ENCODE measurements at regions not wholly inside any gene's neighbourhood (a gene's known extent, or its start where the extent isn't known, plus 50 kb on each side); places are given as distances from the start of the nearest gene placed in this dataset.

GRCh38 chr3:86427343-86427742 lies 563.6 kb downstream of the VGLL3 start:
- no peak overlapping the region for H3K4ac ChIP-seq (ENCODE audit: low read depth, low read length)

GRCh38 chr3:86420990-86421739 lies 569.8 kb downstream of the VGLL3 start:
- Histone ChIP-seq H3K79me2 (ENCODE audit: control insufficient read depth, insufficient read depth, low read length, poor library complexity) (no peaks in the 10 kb centered on the region), H3K27me3 (ENCODE audit: insufficient read depth, low read length) (no peaks in the 10 kb centered on the region), H3K27ac (ENCODE audit: low read depth, low read length) (no peak overlapping the region), H3K18ac (ENCODE audit: low read length) (no peak overlapping the region), H3K4me3 (ENCODE audit: low read depth, low read length) (no peak overlapping the region), H3K79me1 (ENCODE audit: low read length) (no peaks in the 10 kb centered on the region), H3K14ac (ENCODE audit: low read length) (no peak overlapping the region), H3K4ac (ENCODE audit: low read depth, low read length) (no peak overlapping the region), H2AFZ (ENCODE audit: insufficient read depth, low read length, poor library complexity) (no peak overlapping the region), H4K12ac (ENCODE audit: low read depth, low read length) (no peak overlapping the region), H4K8ac (ENCODE audit: low read depth, low read length) (no peak overlapping the region), H2BK120ac (ENCODE audit: insufficient read depth, low read length, poor library complexity) (no peak overlapping the region), H3K4me2 (ENCODE audit: low read length) (no peak overlapping the region), H3K23ac (ENCODE audit: low read length) (no peak overlapping the region), H3K9ac (ENCODE audit: low read length) (no peak overlapping the region), H2BK5ac (ENCODE audit: low read depth, low read length, poor library complexity) (no peak overlapping the region), H2BK12ac (ENCODE audit: low read length) (no peak overlapping the region), H4K91ac (ENCODE audit: low read depth, low read length) (no peak overlapping the region), H3K4me1 (ENCODE audit: control insufficient read depth in 1 of 2, insufficient read depth in 2 of 2, low read length in 2 of 2) (peaks cover 0 to 8% of the 10 kb centered on the region in 2 experiments), H3K9me3 (ENCODE audit: insufficient read depth, low read depth, low read length) (peaks cover 2% of the 10 kb centered on the region), H2AK5ac (ENCODE audit: low read length) (no peak overlapping the region), H3K36me3 (ENCODE audit: control insufficient read depth in 1 of 2, insufficient read depth in 2 of 2, low read length in 2 of 2) (no peaks in the 10 kb centered on the region)
- no peak for DNase-seq
- no CpG with 5 or more reads among the region's 24 CpGs for WGBS (ENCODE audit: extremely low coverage, insufficient coverage, insufficient read length)

More at GRCh38 chr3:86427343-86427742, 563.6 kb downstream of the VGLL3 start:
- Histone ChIP-seq H2BK5ac (ENCODE audit: low read depth, low read length, poor library complexity) (no peak overlapping the region), H3K27ac (ENCODE audit: low read depth, low read length) (no peak overlapping the region), H4K12ac (ENCODE audit: low read depth, low read length) (no peak overlapping the region), H3K79me1 (ENCODE audit: low read length) (no peaks in the 10 kb centered on the region), H3K9ac (ENCODE audit: low read length) (no peak overlapping the region), H2AFZ (ENCODE audit: insufficient read depth, low read length, poor library complexity) (no peak overlapping the region), H3K4me2 (ENCODE audit: low read length) (no peak overlapping the region), H3K14ac (ENCODE audit: low read length) (no peak overlapping the region), H3K18ac (ENCODE audit: low read length) (no peak overlapping the region), H3K27me3 (ENCODE audit: insufficient read depth, low read length) (no peaks in the 10 kb centered on the region), H2BK120ac (ENCODE audit: insufficient read depth, low read length, poor library complexity) (no peak overlapping the region), H3K79me2 (ENCODE audit: control insufficient read depth, insufficient read depth, low read length, poor library complexity) (no peaks in the 10 kb centered on the region), H3K4me1 (ENCODE audit: control insufficient read depth in 1 of 2, insufficient read depth in 2 of 2, low read length in 2 of 2) (no peaks in the 10 kb centered on the region), H2BK12ac (ENCODE audit: low read length) (no peak overlapping the region), H3K23ac (ENCODE audit: low read length) (no peak overlapping the region), H3K36me3 (ENCODE audit: control insufficient read depth in 1 of 2, insufficient read depth in 2 of 2, low read length in 2 of 2) (no peaks in the 10 kb centered on the region), H4K8ac (ENCODE audit: low read depth, low read length) (no peak overlapping the region), H3K4me3 (ENCODE audit: low read depth, low read length) (no peak overlapping the region), H2AK5ac (ENCODE audit: low read length) (no peak overlapping the region), H3K9me3 (ENCODE audit: insufficient read depth, low read depth, low read length) (no peaks in the 10 kb centered on the region), H4K91ac (ENCODE audit: low read depth, low read length) (no peak overlapping the region)
- whole genome bisulfite sequencing (ENCODE audit: extremely low coverage, insufficient coverage, insufficient read length), result no CpG with 5 or more reads among the region's 2 CpGs
- DNase-seq, result no peak

- H3K4me3 ChIP-seq (ENCODE audit: low read depth, low read length), result no peak overlapping the region
- H3K79me1 ChIP-seq (ENCODE audit: low read length), result peaks cover 2% of the 10 kb centered on the region
- peak overlapping the region; percentile 61 for H3K27ac ChIP-seq (ENCODE audit: low read depth, low read length)
- H2BK120ac ChIP-seq (ENCODE audit: insufficient read depth, low read length, poor library complexity), result no peak overlapping the region
- no peak overlapping the region for H4K91ac ChIP-seq (ENCODE audit: low read depth, low read length)
- no peak overlapping the region for H4K12ac ChIP-seq (ENCODE audit: low read depth, low read length)
- H3K4me2 ChIP-seq (ENCODE audit: low read length), result peak overlapping the region; percentile 4
- WGBS (ENCODE audit: extremely low coverage, insufficient coverage, insufficient read length), result no CpG with 5 or more reads among the region's 2 CpGs
- H3K36me3 ChIP-seq (ENCODE audit: control insufficient read depth in 1 of 2, insufficient read depth in 2 of 2, low read length in 2 of 2), result no peaks in the 10 kb centered on the region
- H2BK12ac ChIP-seq (ENCODE audit: low read length), result no peak overlapping the region
- H2BK5ac ChIP-seq (ENCODE audit: low read depth, low read length, poor library complexity), result no peak overlapping the region
- no peak overlapping the region for H3K23ac ChIP-seq (ENCODE audit: low read length)
- H3K79me2 ChIP-seq (ENCODE audit: control insufficient read depth, insufficient read depth, low read length, poor library complexity), result no peaks in the 10 kb centered on the region
- no peak for DNase-seq
- H3K4ac ChIP-seq (ENCODE audit: low read depth, low read length), result no peak overlapping the region
- no peaks in the 10 kb centered on the region for H3K27me3 ChIP-seq (ENCODE audit: insufficient read depth, low read length)
- H3K18ac ChIP-seq (ENCODE audit: low read length), result no peak overlapping the region
- no peak overlapping the region for H2AFZ ChIP-seq (ENCODE audit: insufficient read depth, low read length, poor library complexity)
- no peak overlapping the region for H3K14ac ChIP-seq (ENCODE audit: low read length)
- no peak overlapping the region for H2AK5ac ChIP-seq (ENCODE audit: low read length)
- H3K9me3 ChIP-seq (ENCODE audit: insufficient read depth, low read depth, low read length), result peaks cover 2% of the 10 kb centered on the region
- H3K9ac ChIP-seq (ENCODE audit: low read length), result no peak overlapping the region
- peaks cover 0 to 8% of the 10 kb centered on the region in 2 experiments for H3K4me1 ChIP-seq (ENCODE audit: control insufficient read depth in 1 of 2, insufficient read depth in 2 of 2, low read length in 2 of 2)
- no peak overlapping the region for H4K8ac ChIP-seq (ENCODE audit: low read depth, low read length)
Observed at GRCh38 chr3:86418861-86419260, 572.1 kb downstream of the VGLL3 start.

GRCh38 chr3:86416334-86416733 lies 574.6 kb downstream of the VGLL3 start:
- Histone ChIP-seq H2AFZ (ENCODE audit: insufficient read depth, low read length, poor library complexity) (no peak overlapping the region), H3K4me1 (ENCODE audit: control insufficient read depth in 1 of 2, insufficient read depth in 2 of 2, low read length in 2 of 2) (peaks cover 0 to 8% of the 10 kb centered on the region in 2 experiments), H3K27me3 (ENCODE audit: insufficient read depth, low read length) (no peaks in the 10 kb centered on the region), H3K79me1 (ENCODE audit: low read length) (peaks cover 2% of the 10 kb centered on the region), H3K4ac (ENCODE audit: low read depth, low read length) (no peak overlapping the region), H3K9me3 (ENCODE audit: insufficient read depth, low read depth, low read length) (peaks cover under 1% of the 10 kb centered on the region), H3K4me3 (ENCODE audit: low read depth, low read length) (no peak overlapping the region), H4K91ac (ENCODE audit: low read depth, low read length) (no peak overlapping the region), H2BK120ac (ENCODE audit: insufficient read depth, low read length, poor library complexity) (no peak overlapping the region), H3K36me3 (ENCODE audit: control insufficient read depth in 1 of 2, insufficient read depth in 2 of 2, low read length in 2 of 2) (no peaks in the 10 kb centered on the region), H3K4me2 (ENCODE audit: low read length) (no peak overlapping the region), H3K27ac (ENCODE audit: low read depth, low read length) (no peak overlapping the region), H3K23ac (ENCODE audit: low read length) (no peak overlapping the region), H3K14ac (ENCODE audit: low read length) (no peak overlapping the region), H3K18ac (ENCODE audit: low read length) (no peak overlapping the region), H2BK5ac (ENCODE audit: low read depth, low read length, poor library complexity) (no peak overlapping the region), H2AK5ac (ENCODE audit: low read length) (no peak overlapping the region), H4K12ac (ENCODE audit: low read depth, low read length) (no peak overlapping the region), H3K9ac (ENCODE audit: low read length) (no peak overlapping the region), H2BK12ac (ENCODE audit: low read length) (no peak overlapping the region), H4K8ac (ENCODE audit: low read depth, low read length) (no peak overlapping the region), H3K79me2 (ENCODE audit: control insufficient read depth, insufficient read depth, low read length, poor library complexity) (no peaks in the 10 kb centered on the region)
- DNase-seq, result peak in 1 of 2 donors; percentile 2
- WGBS (ENCODE audit: extremely low coverage, insufficient coverage, insufficient read length), result no CpG with 5 or more reads among the region's 3 CpGs
